Activated CD4-positive, alpha-beta memory T cell treated with anti-CD3 and anti-CD28 coated beads for 36 hours (primary cell): ENCODE measurements at regions not wholly inside any gene's neighbourhood (a gene's known extent, or its start where the extent isn't known, plus 50 kb on each side); places are given as distances from the start of the nearest gene placed in this dataset.

Source experiments
- CTCF ChIA-PET: fragments of 350-600 bp; sonication (Branson Sonifier 250); formaldehyde crosslinking; loops from one replicate; lab custom pipeline; 2021; ENCODE audit warnings: antibody characterized with exemption, inconsistent platforms; lab: Charles Lee
- POLR2A ChIA-PET: fragments of 350-600 bp; sonication (Branson Sonifier 250); formaldehyde crosslinking; loops from one replicate; lab custom pipeline; 2021; ENCODE audit warnings: antibody characterized with exemption; lab: Charles Lee
- DNase-seq: peaks from one replicate; pipeline ENCODE4 v3.0.0-alpha.2; 2020
- H3K27ac Mint-ChIP-seq: one replicate; pipeline ENCODE4 v1.8.0; 2021; ENCODE audit warnings: mixed read lengths
- H3K27me3 Mint-ChIP-seq: one replicate; pipeline ENCODE4 v1.8.0; 2021; ENCODE audit warnings: mixed read lengths
- H3K36me3 Mint-ChIP-seq: one replicate; pipeline ENCODE4 v1.8.0; 2021; ENCODE audit warnings: mixed read lengths
- H3K4me1 Mint-ChIP-seq: one replicate; pipeline ENCODE4 v1.8.0; 2021; ENCODE audit warnings: low read depth, mixed read lengths
- H3K4me3 Mint-ChIP-seq: one replicate; pipeline ENCODE4 v1.8.0; 2021; ENCODE audit warnings: mild to moderate bottlenecking, mixed read lengths
- H3K9me3 Mint-ChIP-seq: one replicate; pipeline ENCODE4 v1.8.0; 2021; ENCODE audit warnings: mixed read lengths
- intact Hi-C: fragments of 100-400 bp; cut with micrococcal nuclease; formaldehyde crosslinking; loops from one replicate; pipeline ENCODE4 v1.15.1; 2023

GRCh38 chr9:89256642-89257041 is 54.4 kb upstream of the CKS2 start:
- H3K4me1 Mint-ChIP-seq = no peaks in the 10 kb centered on the region
- CTCF ChIA-PET = no interaction called here

GRCh38 chr9:89260525-89260924 is 50.5 kb upstream of the CKS2 start:
- H3K4me3 Mint-ChIP-seq = no peak overlapping the region
- no peaks in the 10 kb centered on the region for H3K36me3 Mint-ChIP-seq
- no peaks in the 10 kb centered on the region for H3K9me3 Mint-ChIP-seq
- H3K4me1 Mint-ChIP-seq = no peaks in the 10 kb centered on the region
- ChIA-PET CTCF (no interaction called here), POLR2A (no interaction called here)
- no peaks in the 10 kb centered on the region for H3K27me3 Mint-ChIP-seq
- intact Hi-C loops = no loop called here
- no peak for DNase-seq
- no peak overlapping the region for H3K27ac Mint-ChIP-seq

More at GRCh38 chr9:89256642-89257041, 54.4 kb upstream of the CKS2 start:
- POLR2A ChIA-PET = no interaction called here
- Mint-ChIP-seq H3K27ac (no peak overlapping the region), H3K27me3 (no peaks in the 10 kb centered on the region), H3K4me3 (no peak overlapping the region), H3K36me3 (no peaks in the 10 kb centered on the region), H3K9me3 (no peaks in the 10 kb centered on the region)
- intact Hi-C loops = no loop called here
- DNase-seq = no peak
